OCI-LY7 (cell line): ENCODE measurements at regions not wholly inside any gene's neighbourhood (a gene's known extent, or its start where the extent isn't known, plus 50 kb on each side); places are given as distances from the start of the nearest gene placed in this dataset.

ENCODE experiments used
- EZH2phosphoT487 ChIP-seq: fragments of 200-600 bp; sonication (generic); IDR thresholded peaks from 2 replicates; pipeline ENCODE4 v1.6.1; 2018; ENCODE audit warnings: low read depth, borderline replicate concordance, mild to moderate bottlenecking, mixed run types, antibody characterized with exemption, low read length, moderate library complexity, mixed read lengths
- TF ChIP-seq, protein P1 (sequence below): fragments of 200-600 bp; sonication (generic); conservative IDR thresholded peaks from 2 replicates; pipeline ENCODE4 v1.5.1; 2014; ENCODE audit warnings: mild to moderate bottlenecking, antibody characterized with exemption, low read length, moderate library complexity, mixed read lengths

DNA sequence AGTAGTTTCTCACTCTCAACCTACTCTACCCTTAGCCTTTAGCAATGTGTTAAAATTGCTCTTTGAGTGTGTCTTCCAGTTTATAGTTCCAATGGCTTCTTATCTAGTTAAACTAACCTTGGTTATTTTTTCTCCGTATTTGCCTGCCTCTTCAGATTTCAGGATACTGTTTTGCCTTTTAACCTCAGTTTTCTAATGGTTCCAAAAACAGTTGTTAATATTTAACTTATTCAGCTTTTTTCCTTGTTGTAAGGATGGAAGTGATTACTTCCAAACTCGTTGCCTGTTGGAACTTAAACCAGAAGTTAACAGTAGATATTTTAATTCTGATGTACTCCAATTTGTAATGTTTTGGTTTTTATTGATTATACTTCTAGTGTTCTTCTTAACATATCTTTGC is 1574.9 kb downstream of the HACE1 start:
- TF ChIP-seq, protein P1, sequence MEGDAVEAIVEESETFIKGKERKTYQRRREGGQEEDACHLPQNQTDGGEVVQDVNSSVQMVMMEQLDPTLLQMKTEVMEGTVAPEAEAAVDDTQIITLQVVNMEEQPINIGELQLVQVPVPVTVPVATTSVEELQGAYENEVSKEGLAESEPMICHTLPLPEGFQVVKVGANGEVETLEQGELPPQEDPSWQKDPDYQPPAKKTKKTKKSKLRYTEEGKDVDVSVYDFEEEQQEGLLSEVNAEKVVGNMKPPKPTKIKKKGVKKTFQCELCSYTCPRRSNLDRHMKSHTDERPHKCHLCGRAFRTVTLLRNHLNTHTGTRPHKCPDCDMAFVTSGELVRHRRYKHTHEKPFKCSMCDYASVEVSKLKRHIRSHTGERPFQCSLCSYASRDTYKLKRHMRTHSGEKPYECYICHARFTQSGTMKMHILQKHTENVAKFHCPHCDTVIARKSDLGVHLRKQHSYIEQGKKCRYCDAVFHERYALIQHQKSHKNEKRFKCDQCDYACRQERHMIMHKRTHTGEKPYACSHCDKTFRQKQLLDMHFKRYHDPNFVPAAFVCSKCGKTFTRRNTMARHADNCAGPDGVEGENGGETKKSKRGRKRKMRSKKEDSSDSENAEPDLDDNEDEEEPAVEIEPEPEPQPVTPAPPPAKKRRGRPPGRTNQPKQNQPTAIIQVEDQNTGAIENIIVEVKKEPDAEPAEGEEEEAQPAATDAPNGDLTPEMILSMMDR, result no peak
- no peak for TF ChIP-seq EZH2phosphoT487
